ENCODE measurements at regions not wholly inside any gene's neighbourhood (a gene's known extent, or its start where the extent isn't known, plus 50 kb on each side); places are given as distances from the start of the nearest gene placed in this dataset.

GRCh38 chr3:74135808-74136207 is 478.7 kb downstream of the CNTN3 start:
- TF ChIP-seq CTCF (IDR thresholded peaks at IDR 0.05), result no peak
- TF ChIP-seq POLR2A (IDR thresholded peaks at IDR 0.05), result no peak

All from esophagus squamous epithelium (tissue), 4 donors.